NOMO-1 treated with DMSO at 0.1 percent for 48 hours (cell line): ENCODE measurements at regions not wholly inside any gene's neighbourhood (a gene's known extent, or its start where the extent isn't known, plus 50 kb on each side); places are given as distances from the start of the nearest gene placed in this dataset.

Source experiments
- DNase-seq: peaks from one replicate; lab custom pipeline; 2025; ENCODE audit not compliant: unreplicated experiment; lab: John Stamatoyannopoulos, UW

- no peak for DNase-seq
Observed at GRCh38 chr1:83103341-83103740, 895.6 kb downstream of the TTLL7 start.

DNA sequence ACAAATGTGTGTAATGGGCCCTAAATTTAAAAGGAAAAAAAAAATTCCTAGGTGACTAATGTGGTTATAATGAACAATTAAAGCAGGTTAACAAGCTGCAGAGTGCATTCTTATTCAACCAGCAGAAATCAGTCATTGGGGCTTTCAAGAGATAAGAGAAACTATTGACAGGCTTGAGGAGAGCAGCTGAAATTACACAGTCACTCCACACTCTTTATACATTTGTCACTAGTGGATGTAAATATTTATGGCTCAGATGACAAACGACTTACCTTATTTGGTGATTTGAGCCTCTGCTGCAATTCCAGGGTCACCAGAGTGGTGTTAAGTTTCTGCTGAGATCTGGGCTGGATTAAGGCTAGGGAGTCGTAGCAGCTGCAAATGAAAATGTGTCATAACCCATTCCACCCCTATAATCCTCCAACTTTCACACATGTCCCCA, 896.3 kb downstream of the TTLL7 start:
- DNase-seq = no peak

- DNase-seq = no peak
Observed at GRCh38 chr1:83101406-83101805, 897.5 kb downstream of the TTLL7 start.

GRCh38 chr1:83100133-83100532, 898.8 kb downstream of the TTLL7 start:
- no peak for DNase-seq

DNA sequence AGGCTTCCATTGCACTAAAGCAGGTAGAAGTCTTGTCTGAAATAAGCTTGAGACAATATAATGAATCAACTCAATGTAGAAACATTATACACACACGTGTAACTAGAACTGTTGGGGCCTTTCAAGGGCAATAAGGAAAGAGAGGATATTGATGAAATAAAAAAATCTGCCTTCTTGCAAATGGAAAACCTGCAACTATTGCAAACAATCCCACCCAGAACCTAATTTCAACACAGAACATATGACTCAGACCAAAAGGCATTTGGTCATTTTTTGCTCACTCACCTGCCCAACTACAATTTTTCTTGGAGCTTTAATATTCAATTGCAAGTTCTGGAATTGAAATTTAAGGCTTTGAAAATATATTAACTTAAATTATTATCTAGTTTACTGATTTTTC, 900.1 kb downstream of the TTLL7 start:
- no peak for DNase-seq

DNA sequence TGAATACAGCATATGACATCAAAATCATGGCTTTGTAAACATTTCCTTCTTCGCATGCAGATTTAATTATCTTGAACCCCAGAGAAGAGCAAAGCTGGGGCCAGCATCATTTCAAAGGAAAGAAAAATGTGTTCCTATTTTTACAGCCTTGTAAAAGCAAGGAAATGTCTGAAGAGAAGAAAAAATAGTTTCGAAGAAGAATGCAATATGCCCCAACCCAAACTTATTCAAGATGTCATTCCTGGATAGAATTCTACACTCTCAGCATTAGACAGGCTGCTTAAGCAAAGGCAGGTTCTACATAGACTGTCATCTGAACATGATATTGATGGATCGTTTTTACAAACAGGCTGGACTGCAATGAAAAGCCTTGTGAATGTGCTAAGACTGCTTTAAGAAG, 900.8 kb downstream of the TTLL7 start:
- no peak for DNase-seq

- DNase-seq = no peak
Observed at GRCh38 chr1:83097715-83098114, 901.2 kb downstream of the TTLL7 start.

DNA sequence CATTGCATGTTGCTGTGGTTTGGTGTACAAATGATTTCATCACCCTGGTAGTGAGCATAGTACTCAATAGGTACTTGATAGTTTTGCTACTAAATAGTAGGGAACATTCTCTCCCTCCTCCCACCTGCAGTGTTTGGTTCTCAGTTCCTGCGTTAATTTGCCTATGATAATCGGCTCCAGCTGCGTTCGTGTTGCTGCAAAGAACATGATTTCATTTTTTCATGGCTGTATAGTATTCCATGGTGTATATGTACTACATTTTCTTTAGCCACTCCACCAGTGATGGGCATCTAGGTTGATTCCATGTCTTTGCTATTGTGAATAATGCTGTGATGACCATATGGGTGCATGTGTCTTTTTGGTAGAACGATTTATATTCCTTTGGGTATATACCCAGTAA, 903.4 kb downstream of the TTLL7 start:
- DNase-seq = no peak

DNA sequence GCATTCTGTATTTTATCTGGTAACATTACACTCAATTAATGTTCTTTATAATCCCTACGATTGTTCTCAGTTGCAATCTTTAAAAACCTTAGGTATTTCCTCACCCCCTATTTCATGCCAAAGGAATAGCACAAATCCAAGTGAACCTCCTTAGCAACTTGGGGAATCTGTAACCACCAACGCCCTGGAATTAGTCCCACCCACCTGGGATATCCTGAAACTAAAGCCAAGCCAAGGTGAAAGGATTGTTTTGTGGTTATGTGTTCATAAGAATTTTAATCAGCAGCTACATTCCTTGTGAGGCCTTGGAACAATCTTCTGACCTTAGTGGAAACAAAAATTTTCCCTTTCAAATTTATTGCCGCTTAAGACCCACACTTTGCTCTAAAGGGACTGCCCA, 908.7 kb downstream of the TTLL7 start:
- no peak for DNase-seq

DNA sequence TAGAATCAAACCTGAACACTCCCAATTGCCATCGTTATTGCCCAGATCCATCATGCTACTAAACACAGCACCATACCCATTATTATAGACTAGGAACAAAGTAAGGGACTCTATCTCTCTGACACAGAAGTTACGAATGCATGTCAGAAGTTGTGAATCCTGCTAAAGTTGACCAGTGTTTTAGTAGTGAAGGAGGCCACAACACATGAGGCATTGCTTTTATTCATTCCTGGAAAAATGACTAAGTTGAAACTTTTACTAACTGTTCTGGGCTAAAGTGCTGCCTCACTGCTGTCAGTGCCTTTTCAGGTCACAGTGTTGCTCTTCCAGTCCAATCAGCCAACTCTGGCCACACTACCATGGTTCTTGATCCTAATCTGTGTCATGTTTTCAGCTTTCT, 911.1 kb downstream of the TTLL7 start:
- no peak for DNase-seq

- DNase-seq = no peak
Observed at GRCh38 chr1:83086986-83087512, 911.9 kb downstream of the TTLL7 start.

DNA sequence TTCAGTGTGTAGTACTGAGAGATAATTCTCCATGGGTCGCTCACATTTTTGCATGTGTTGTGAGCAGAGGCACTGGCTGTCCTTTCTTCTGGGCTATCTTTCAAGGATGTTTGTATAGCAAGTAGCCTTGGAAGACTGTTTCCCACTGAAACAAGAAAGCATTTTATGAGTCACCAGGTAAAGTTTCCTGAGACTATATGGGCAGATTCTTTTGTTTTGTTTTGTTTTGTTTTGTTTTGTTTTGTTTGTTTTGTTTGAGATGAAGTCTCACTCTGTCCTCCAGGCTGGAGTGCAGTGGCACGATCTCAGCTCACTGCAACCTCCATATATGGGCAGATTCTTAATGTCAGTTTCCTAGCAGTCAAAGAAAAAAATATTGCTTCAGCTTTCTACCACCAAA, 912.6 kb downstream of the TTLL7 start:
- no peak for DNase-seq

- DNase-seq = no peak
Observed at GRCh38 chr1:83083589-83084224, 915.2 kb downstream of the TTLL7 start.

GRCh38 chr1:83077411-83077810, 921.5 kb downstream of the TTLL7 start:
- DNase-seq = no peak

DNA sequence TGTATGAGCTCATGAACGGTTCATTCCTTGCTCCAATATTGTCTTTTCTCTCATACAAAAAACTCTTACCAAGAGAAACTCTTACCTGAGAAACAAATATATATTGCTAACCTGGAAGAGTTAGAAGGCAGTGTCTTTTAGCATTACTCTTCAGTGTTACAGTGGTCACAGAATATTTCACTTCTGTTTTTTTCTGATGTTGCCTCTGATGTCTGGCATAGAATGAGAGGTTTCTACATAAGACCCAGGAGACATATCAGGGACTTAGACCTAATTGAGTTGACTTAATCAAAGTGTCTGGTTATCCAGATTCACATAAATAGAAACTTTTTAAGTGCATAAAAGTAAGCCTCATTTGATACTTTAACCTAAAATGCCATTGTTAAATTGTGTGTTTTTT, 923.8 kb downstream of the TTLL7 start:
- no peak for DNase-seq

- no peak for DNase-seq
Observed at GRCh38 chr1:83067954-83068353, 931.0 kb downstream of the TTLL7 start.

GRCh38 chr1:83065952-83066727, 932.8 kb downstream of the TTLL7 start:
- no peak for DNase-seq

DNA sequence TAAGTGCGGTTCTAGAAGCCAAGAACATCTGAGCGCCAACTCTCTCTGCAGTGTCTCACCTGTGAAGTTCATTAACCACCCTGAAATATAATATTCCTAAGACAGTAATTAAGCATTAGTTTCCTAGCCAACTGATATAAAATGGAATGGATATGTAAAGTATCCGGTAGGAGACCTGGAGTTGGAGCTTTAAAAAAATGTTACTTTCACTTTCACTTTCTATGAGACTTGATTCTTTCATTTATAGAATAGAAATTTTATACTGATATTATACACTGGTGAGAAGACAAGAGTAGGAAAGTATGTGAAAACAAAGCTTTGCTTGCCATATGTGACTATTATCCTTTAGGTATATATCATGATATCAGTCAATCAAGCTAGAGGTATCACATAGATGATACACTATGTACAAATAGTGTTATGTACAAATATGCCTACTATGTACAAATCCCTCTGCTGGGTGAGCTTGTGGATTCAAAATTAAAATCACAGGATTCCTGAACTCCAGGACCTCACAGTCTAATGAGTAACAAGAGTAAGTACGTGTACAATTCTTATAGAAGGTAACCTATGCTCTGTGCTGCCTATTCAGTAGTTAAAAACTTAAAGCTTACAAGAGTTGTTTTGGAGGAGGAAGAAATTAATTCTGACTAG, 934.2 kb downstream of the TTLL7 start:
- no peak for DNase-seq

DNA sequence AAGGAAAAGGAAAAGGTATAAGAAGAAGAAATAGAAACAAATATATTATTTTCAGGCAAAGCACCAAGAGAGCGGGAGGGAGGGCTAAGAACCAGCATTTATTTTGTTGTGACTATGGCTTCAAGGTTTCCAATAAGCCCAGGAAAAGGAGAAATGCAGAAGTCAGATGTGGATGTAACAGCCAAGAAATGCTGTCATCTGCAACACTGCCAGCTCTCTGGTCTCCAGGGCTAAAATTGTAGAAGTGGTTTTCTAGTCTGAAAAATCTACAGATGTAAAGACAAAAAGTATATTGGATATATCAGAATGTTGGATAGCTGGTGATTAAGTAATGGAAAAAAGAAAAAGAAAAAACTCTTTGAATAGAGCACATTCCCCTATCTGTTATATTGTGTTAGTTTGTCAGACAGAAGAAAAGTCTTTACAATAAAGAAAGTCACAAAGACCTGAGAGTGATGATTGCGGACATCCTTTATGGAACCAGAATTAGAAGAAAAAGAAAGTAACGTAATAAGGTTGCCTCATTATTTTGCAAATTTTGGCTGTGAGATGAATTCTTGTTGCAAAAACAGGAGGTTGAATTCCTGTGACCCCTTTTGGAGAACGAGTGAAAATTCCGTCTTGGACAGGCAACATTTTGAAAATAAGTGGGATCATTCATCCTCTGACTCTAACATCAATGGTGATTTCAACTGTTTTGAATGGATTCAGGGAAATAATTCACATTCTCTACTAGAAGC, 938.1 kb downstream of the TTLL7 start:
- no peak for DNase-seq

- no peak for DNase-seq
Observed at GRCh38 chr1:83060221-83060620, 938.7 kb downstream of the TTLL7 start.

DNA sequence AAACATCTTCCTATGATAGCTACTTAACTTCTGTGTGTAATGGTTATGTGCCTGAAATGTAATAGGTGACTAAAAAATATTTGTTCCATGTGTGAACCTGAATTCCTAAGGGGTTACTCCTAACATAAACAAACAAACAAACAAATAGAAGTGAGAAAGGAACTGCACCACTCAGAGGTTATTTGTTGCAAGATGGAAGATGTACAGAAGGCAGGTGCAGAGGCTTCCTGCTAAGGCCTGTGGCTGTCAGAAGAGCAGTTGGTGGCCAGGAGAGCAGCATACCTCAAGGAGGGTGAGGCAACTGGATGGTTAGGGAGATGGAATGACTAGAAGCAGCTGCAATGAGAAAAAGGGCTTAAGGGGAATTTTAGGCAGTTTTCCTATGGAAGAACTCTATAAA, 940.6 kb downstream of the TTLL7 start:
- DNase-seq = no peak
